Glomerular endothelial cell (primary cell): ENCODE measurements at regions not wholly inside any gene's neighbourhood (a gene's known extent, or its start where the extent isn't known, plus 50 kb on each side); places are given as distances from the start of the nearest gene placed in this dataset.
A peak's percentile ranks its signal among the peaks of the same experiment; 100 is the strongest.

ENCODE experiments used
- DNase-seq: peaks from one replicate; pipeline ENCODE4 v3.0.0-alpha.2; 2011; ENCODE audit warnings: low read depth, low spot score; ENCODE audit errors: extremely low read depth

GRCh38 chr14:86882818-86883217 lies 1110.2 kb downstream of the GALC start:
- no peak for DNase-seq

- DNase-seq = no peak
Measured at GRCh38 chr14:86865934-86866333, 1127.0 kb downstream of the GALC start.

- no peak for DNase-seq
Measured at GRCh38 chr14:86858591-86858990, 1134.4 kb downstream of the GALC start.

GRCh38 chr14:86858031-86858430 lies 1135.0 kb downstream of the GALC start:
- no peak for DNase-seq

GRCh38 chr14:86852530-86852929 lies 1140.5 kb downstream of the GALC start:
- no peak for DNase-seq

- no peak for DNase-seq
Measured at GRCh38 chr14:86847140-86847539, 1145.8 kb downstream of the GALC start.

GRCh38 chr14:86838363-86838762 lies 1154.6 kb downstream of the GALC start:
- DNase-seq = no peak

- DNase-seq = no peak
Measured at GRCh38 chr14:86826661-86827060, 1166.3 kb downstream of the GALC start.

GRCh38 chr14:86824167-86824566 lies 1168.8 kb downstream of the GALC start:
- no peak for DNase-seq

GRCh38 chr14:86823581-86823980 lies 1169.4 kb downstream of the GALC start:
- no peak for DNase-seq

- no peak for DNase-seq
Measured at GRCh38 chr14:86815341-86815740, 1177.6 kb downstream of the GALC start.

GRCh38 chr14:86802726-86803125 lies 1190.3 kb downstream of the GALC start:
- no peak for DNase-seq

GRCh38 chr14:86799244-86799647 lies 1193.7 kb downstream of the GALC start:
- DNase-seq = peak; percentile 9

- DNase-seq = no peak
Measured at GRCh38 chr14:86798330-86798729, 1194.7 kb downstream of the GALC start.

- DNase-seq = no peak
Measured at GRCh38 chr14:86797075-86797351, 1196.0 kb downstream of the GALC start.

GRCh38 chr14:86796221-86797074 lies 1196.5 kb downstream of the GALC start:
- no peak for DNase-seq

GRCh38 chr14:86794689-86795088 lies 1198.3 kb downstream of the GALC start:
- no peak for DNase-seq

GRCh38 chr14:86790408-86791364 lies 1202.3 kb downstream of the GALC start:
- DNase-seq = no peak

GRCh38 chr14:86788224-86788623 lies 1204.8 kb downstream of the GALC start:
- no peak for DNase-seq

GRCh38 chr14:86787717-86788116 lies 1205.3 kb downstream of the GALC start:
- no peak for DNase-seq

- DNase-seq = no peak
Measured at GRCh38 chr14:86782092-86782580, 1210.8 kb downstream of the GALC start.
